H1 (cell line): ENCODE measurements at regions not wholly inside any gene's neighbourhood (a gene's known extent, or its start where the extent isn't known, plus 50 kb on each side); places are given as distances from the start of the nearest gene placed in this dataset.

Experiments used
- PHF8 ChIP-seq: fragments of 200-600 bp; sonication (generic); conservative IDR thresholded peaks from 2 replicates; pipeline ENCODE4 v1.7.1; 2012; ENCODE audit warnings: low read depth, mild to moderate bottlenecking, inconsistent platforms, low read length, moderate library complexity
- ZNF274 ChIP-seq: IDR thresholded peaks from 2 replicates; pipeline ENCODE4 v1.7.0; 2012; ENCODE audit warnings: low read length, borderline replicate concordance; ENCODE audit errors: extremely low read depth

DNA sequence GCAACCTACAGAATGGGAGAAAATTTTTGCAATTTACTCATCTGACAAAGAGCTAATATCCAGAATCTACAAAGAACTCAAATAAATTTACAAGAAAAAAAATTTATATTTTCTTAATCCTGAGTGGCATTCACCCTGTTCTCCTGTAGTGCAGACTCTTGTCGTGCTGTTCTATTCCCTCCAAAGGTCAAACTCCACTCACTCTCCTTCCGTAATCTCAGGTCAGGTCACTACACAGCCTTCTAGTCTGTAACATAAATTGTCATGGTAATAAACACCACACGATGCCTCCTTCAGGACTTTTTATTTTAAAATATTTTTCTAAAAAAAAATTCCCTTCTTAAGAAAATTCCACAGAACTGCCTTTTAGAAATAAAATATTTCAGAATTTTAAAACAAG is 417.9 kb upstream of the GCFC2 start (continued):
- no peak for TF ChIP-seq PHF8
- TF ChIP-seq ZNF274 = no peak
